ENCODE measurements at regions not wholly inside any gene's neighbourhood (a gene's known extent, or its start where the extent isn't known, plus 50 kb on each side); places are given as distances from the start of the nearest gene placed in this dataset.

GRCh38 chr4:100695871-100696270, 178.0 kb upstream of the EMCN start:
- TF ChIP-seq CTCF (IDR thresholded peaks at IDR 0.05), result no peak
- no peaks in the 10 kb centered on the region for H3K27me3 ChIP-seq (replicated peaks; ENCODE audit: insufficient read depth)
- no peaks in the 10 kb centered on the region for H3K4me1 ChIP-seq (ENCODE audit: control insufficient read depth in 1 of 2, low read depth in 2 of 2)
- DNase-seq (ENCODE audit: low spot score) (no peak), ATAC-seq (ENCODE audit: insufficient number of reproducible peaks, low FRiP score, low read depth) (no peak)
- no peaks in the 10 kb centered on the region for H3K36me3 ChIP-seq
- H3K27ac ChIP-seq, result no peak overlapping the region
- H3K4me3 ChIP-seq, result no peak overlapping the region
- no peaks in the 10 kb centered on the region for H3K9me3 ChIP-seq

DNA sequence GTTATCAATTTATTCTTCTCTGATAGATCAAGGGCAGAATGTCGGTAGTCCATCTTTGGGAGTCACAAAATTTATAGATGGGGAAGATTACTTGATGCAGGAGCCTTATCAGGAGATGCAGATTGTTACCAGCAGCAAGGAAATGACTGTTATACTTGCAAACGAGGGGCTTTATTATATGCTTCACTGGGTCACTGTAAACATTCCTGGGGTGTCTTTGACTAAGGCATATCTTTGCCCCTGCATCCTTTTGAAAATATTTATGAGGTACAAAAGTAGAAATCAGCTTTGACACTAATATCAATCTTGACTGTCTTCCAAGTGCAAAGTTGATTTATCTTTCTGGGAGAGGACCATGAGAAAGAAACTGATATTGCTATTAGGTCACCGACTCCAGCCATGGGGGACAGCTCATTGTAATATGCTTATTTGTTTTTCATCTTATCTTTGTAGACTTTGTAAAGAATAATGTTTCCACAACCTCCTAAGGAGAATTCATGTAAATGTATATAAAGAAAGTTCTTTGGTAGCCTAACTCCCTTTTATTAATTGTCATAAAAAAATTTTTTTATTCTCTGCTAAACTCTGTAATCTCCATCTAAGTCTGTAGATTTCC, 177.3 kb upstream of the EMCN start:
- TF ChIP-seq CTCF (IDR thresholded peaks at IDR 0.05), result no peak
- Histone ChIP-seq H3K9me3 (no peaks in the 10 kb centered on the region), H3K36me3 (no peaks in the 10 kb centered on the region), H3K4me1 (ENCODE audit: control insufficient read depth in 1 of 2, low read depth in 2 of 2) (no peaks in the 10 kb centered on the region), H3K4me3 (no peak overlapping the region), H3K27me3 (replicated peaks; ENCODE audit: insufficient read depth) (no peaks in the 10 kb centered on the region), H3K27ac (no peak overlapping the region)
- DNase-seq (ENCODE audit: low spot score) (no peak), ATAC-seq (ENCODE audit: insufficient number of reproducible peaks, low FRiP score, low read depth) (no peak)

DNA sequence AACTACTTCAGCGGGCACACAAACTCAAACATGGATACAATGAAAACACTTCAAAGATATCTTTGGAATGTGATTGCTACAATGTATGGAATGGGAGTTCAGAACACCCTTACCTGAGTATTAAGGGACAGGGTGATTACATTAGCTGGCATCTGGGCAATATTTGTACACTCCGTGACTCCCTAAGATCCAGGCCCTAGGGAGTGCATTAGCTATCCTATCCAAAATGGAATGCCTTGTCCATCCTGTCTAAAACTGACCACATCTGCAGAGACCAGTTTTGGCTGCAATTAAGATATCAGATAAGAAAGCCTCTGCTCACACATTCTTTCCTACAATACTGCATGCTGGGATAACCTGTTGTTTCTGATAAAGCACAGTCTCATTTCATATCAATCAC, 176.6 kb upstream of the EMCN start:
- ATAC-seq (ENCODE audit: insufficient number of reproducible peaks, low FRiP score, low read depth), result no peak
- H3K27me3 ChIP-seq (replicated peaks; ENCODE audit: insufficient read depth), result no peaks in the 10 kb centered on the region
- no peak overlapping the region for H3K4me3 ChIP-seq
- H3K9me3 ChIP-seq, result no peaks in the 10 kb centered on the region
- TF ChIP-seq CTCF (IDR thresholded peaks at IDR 0.05), result no peak
- H3K4me1 ChIP-seq (ENCODE audit: control insufficient read depth in 1 of 2, low read depth in 2 of 2), result no peaks in the 10 kb centered on the region
- no peak for DNase-seq (ENCODE audit: low spot score)
- H3K36me3 ChIP-seq, result no peaks in the 10 kb centered on the region
- H3K27ac ChIP-seq, result no peak overlapping the region

DNA sequence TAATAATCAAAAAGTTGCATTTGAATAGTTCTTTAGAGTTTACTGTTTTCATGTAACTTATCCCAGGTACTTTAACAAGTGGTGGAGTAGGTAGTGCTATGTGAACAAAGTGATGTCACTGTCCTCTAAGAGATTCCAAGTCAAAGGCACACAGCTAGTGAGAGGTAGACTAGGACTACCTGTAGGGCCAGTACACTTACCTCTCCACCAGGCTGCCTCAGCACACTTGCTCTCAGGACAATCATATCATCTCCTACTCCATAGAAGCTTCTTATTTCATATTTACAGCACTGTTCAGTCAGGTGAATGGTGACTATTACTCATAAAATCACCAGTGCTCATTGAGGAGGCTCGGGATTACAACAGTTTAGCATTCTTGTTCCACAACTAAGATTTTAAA, 173.0 kb upstream of the EMCN start:
- Histone ChIP-seq H3K4me1 (ENCODE audit: control insufficient read depth in 1 of 2, low read depth in 2 of 2) (no peaks in the 10 kb centered on the region), H3K4me3 (no peak overlapping the region), H3K36me3 (no peaks in the 10 kb centered on the region), H3K27ac (no peak overlapping the region), H3K9me3 (no peaks in the 10 kb centered on the region), H3K27me3 (replicated peaks; ENCODE audit: insufficient read depth) (no peaks in the 10 kb centered on the region)
- ATAC-seq (ENCODE audit: insufficient number of reproducible peaks, low FRiP score, low read depth) (no peak), DNase-seq (ENCODE audit: low spot score) (no peak)
- TF ChIP-seq CTCF (IDR thresholded peaks at IDR 0.05), result no peak

- Histone ChIP-seq H3K27ac (no peak overlapping the region), H3K9me3 (no peaks in the 10 kb centered on the region), H3K4me1 (ENCODE audit: control insufficient read depth in 1 of 2, low read depth in 2 of 2) (no peaks in the 10 kb centered on the region), H3K4me3 (no peak overlapping the region), H3K36me3 (no peaks in the 10 kb centered on the region), H3K27me3 (replicated peaks; ENCODE audit: insufficient read depth) (no peaks in the 10 kb centered on the region)
- no peak for DNase-seq (ENCODE audit: low spot score)
- no peak for ATAC-seq (ENCODE audit: insufficient number of reproducible peaks, low FRiP score, low read depth)
- no peak for TF ChIP-seq CTCF (IDR thresholded peaks at IDR 0.05)
Measured at GRCh38 chr4:100688368-100688767, 170.5 kb upstream of the EMCN start.

Data from thoracic aorta (tissue), 2 donors.